IMR-90 (cell line): ENCODE measurements at regions not wholly inside any gene's neighbourhood (a gene's known extent, or its start where the extent isn't known, plus 50 kb on each side); places are given as distances from the start of the nearest gene placed in this dataset.

Source experiments
- ATAC-seq: fragments of 200-7000 bp; cut with Tn5 transposase; 2 replicates; pipeline ENCODE4 v1.9.1; 2020; ENCODE audit warnings: low read depth, mild to moderate bottlenecking, moderate library complexity
- BruUV-seq: library from RNA; stranded (reverse); fragments of 400-500 nt; replicated peaks from 2 replicates; lab custom pipeline; 2021; lab: Mats Ljungman, UMichigan
- CTCF ChIA-PET: fragments of 300-600 bp; formaldehyde crosslinking; extraction: SDS; loops from one replicate; lab custom pipeline; 2021; ENCODE audit warnings: antibody characterized with exemption; lab: Yijun Ruan, JAX
- POLR2A ChIA-PET: fragments of 300-600 bp; sonication (Branson Sonifier 250); formaldehyde crosslinking; loops from one replicate; lab custom pipeline; 2022; ENCODE audit warnings: antibody characterized with exemption; ENCODE audit not compliant: unreplicated experiment; lab: Charles Lee
- DNase-seq: peaks from one replicate; pipeline ENCODE4 v3.0.0; 2013
- H2AFZ ChIP-seq: replicated peaks from 2 replicates; pipeline ENCODE3; 2013; ENCODE audit warnings: low read length, mild to moderate bottlenecking; ENCODE audit not compliant: poor library complexity
- H2AK5ac ChIP-seq: 2 replicates; pipeline ENCODE4 v1.6.1; 2013; ENCODE audit warnings: low read depth, low read length, inconsistent platforms
- H2AK9ac ChIP-seq: replicated peaks from 2 replicates; pipeline ENCODE3; 2013; ENCODE audit warnings: mild to moderate bottlenecking, low read depth, low read length, moderate library complexity; ENCODE audit not compliant: poor library complexity
- H2BK120ac ChIP-seq: 2 replicates; pipeline ENCODE4 v1.6.1; 2013; ENCODE audit warnings: low read depth, low read length, inconsistent platforms
- H2BK15ac ChIP-seq: 3 replicates; pipeline ENCODE4 v1.6.1; 2013; ENCODE audit warnings: low read depth, low read length, inconsistent platforms
- H2BK20ac ChIP-seq: 2 replicates; pipeline ENCODE4 v1.6.1; 2013; ENCODE audit warnings: low read depth, mild to moderate bottlenecking, inconsistent platforms, low read length, moderate library complexity
- H2BK5ac ChIP-seq: 2 replicates; pipeline ENCODE4 v1.6.1; 2013; ENCODE audit warnings: mild to moderate bottlenecking, low read depth, low read length, inconsistent platforms; ENCODE audit not compliant: poor library complexity, severe bottlenecking
- H3K14ac ChIP-seq: replicated peaks from 2 replicates; pipeline ENCODE4 v1.6.1; 2013; ENCODE audit warnings: low read depth, low read length, inconsistent platforms
- H3K18ac ChIP-seq: 2 replicates; pipeline ENCODE4 v1.6.1; 2013; ENCODE audit warnings: low read depth, low read length, control low read depth
- H3K23ac ChIP-seq: 2 replicates; pipeline ENCODE4 v1.6.1; 2013; ENCODE audit warnings: low read depth, low read length, inconsistent platforms
- H3K27ac ChIP-seq: 2 replicates; pipeline ENCODE4 v1.5.1; 2013; ENCODE audit warnings: mild to moderate bottlenecking, control low read depth, low read length; ENCODE audit not compliant: insufficient read depth
- H3K27me3 ChIP-seq: 2 replicates; pipeline ENCODE4 v1.6.1; 2013; ENCODE audit warnings: low read length; ENCODE audit not compliant: control insufficient read depth, insufficient read depth
- H3K36me3 ChIP-seq: 2 replicates; pipeline ENCODE4 v1.6.1; 2013; ENCODE audit warnings: low read length, mixed read lengths; ENCODE audit not compliant: control insufficient read depth, insufficient read depth
- H3K4ac ChIP-seq: 2 replicates; pipeline ENCODE4 v1.6.1; 2013; ENCODE audit warnings: low read depth, low read length, inconsistent platforms
- H3K4me1 ChIP-seq: 2 replicates; pipeline ENCODE4 v1.6.1; 2013; ENCODE audit warnings: low read length, mixed read lengths; ENCODE audit not compliant: control insufficient read depth, insufficient read depth
- H3K4me2 ChIP-seq: 2 replicates; pipeline ENCODE4 v1.6.1; 2013; ENCODE audit warnings: low read depth, mild to moderate bottlenecking, control low read depth, low read length, moderate library complexity
- H3K4me3 ChIP-seq: 2 replicates; pipeline ENCODE4 v1.5.1; 2013; ENCODE audit warnings: low read depth, mild to moderate bottlenecking, control low read depth, low read length, moderate library complexity; ENCODE audit not compliant: insufficient read depth
- H3K56ac ChIP-seq: 2 replicates; pipeline ENCODE4 v1.6.1; 2013; ENCODE audit warnings: low read length, inconsistent platforms; ENCODE audit not compliant: insufficient read depth; ENCODE audit errors: extremely low read depth
- H3K79me1 ChIP-seq, 2 experiments: 2 replicates each; pipeline ENCODE4 v1.6.1; 2013; ENCODE audit warnings: low read length in 2 of 2, inconsistent platforms in 1 of 2, low read depth in 1 of 2
- H3K9ac ChIP-seq: 2 replicates; pipeline ENCODE4 v1.6.1; 2013; ENCODE audit warnings: low read depth, low read length, control low read depth
- H3K9me1 ChIP-seq: 2 replicates; pipeline ENCODE4 v1.6.1; 2013; ENCODE audit warnings: low read length, inconsistent platforms; ENCODE audit not compliant: insufficient read depth
- H3K9me3 ChIP-seq: 2 replicates; pipeline ENCODE4 v1.6.1; 2013; ENCODE audit warnings: low read length; ENCODE audit not compliant: control insufficient read depth, insufficient read depth
- H4K20me1 ChIP-seq: 2 replicates; pipeline ENCODE4 v1.6.1; 2013; ENCODE audit warnings: low read length, inconsistent platforms; ENCODE audit not compliant: insufficient read depth
- H4K5ac ChIP-seq: 2 replicates; pipeline ENCODE4 v1.6.1; 2013; ENCODE audit warnings: mild to moderate bottlenecking, low read depth, low read length, control low read depth
- H4K8ac ChIP-seq, 2 experiments: 2 replicates each; pipeline ENCODE4 v1.6.1; 2013; ENCODE audit warnings: low read depth in 2 of 2, low read length in 2 of 2, control low read depth in 1 of 2, inconsistent platforms in 1 of 2
- H4K91ac ChIP-seq: 2 replicates; pipeline ENCODE4 v1.6.1; 2013; ENCODE audit warnings: low read depth, low read length, inconsistent platforms; ENCODE audit not compliant: insufficient read depth
- BHLHE40 ChIP-seq: fragments of 150-350 bp; IDR thresholded peaks from 2 replicates; pipeline ENCODE4 v1.6.1; 2016; ENCODE audit warnings: mild to moderate bottlenecking, low read depth, low read length
- CEBPB ChIP-seq: IDR thresholded peaks from 2 replicates; pipeline ENCODE4 v1.6.1; 2012; ENCODE audit warnings: low read depth, low read length, improper control_type of control experiment
- CHD1 ChIP-seq: IDR thresholded peaks from 2 replicates; pipeline ENCODE4 v1.6.1; 2012; ENCODE audit warnings: low read depth, low read length, improper control_type of control experiment
- CTCF ChIP-seq: conservative IDR thresholded peaks from 2 replicates; pipeline ENCODE4 v1.5.1; 2012; ENCODE audit warnings: mild to moderate bottlenecking, low read depth, low read length, improper control_type of control experiment
- ELK1 ChIP-seq: fragments of 150-350 bp; IDR thresholded peaks from 2 replicates; pipeline ENCODE4 v1.6.1; 2016; ENCODE audit warnings: low read depth, mild to moderate bottlenecking, low read length, moderate library complexity, borderline replicate concordance
- FOS ChIP-seq: fragments of 150-350 bp; IDR thresholded peaks from 2 replicates; pipeline ENCODE4 v1.6.1; 2016; ENCODE audit warnings: low read depth, low read length
- MAZ ChIP-seq: IDR thresholded peaks from 2 replicates; pipeline ENCODE4 v1.6.1; 2012; ENCODE audit warnings: low read depth, mild to moderate bottlenecking, low read length, improper control_type of control experiment, moderate library complexity, borderline replicate concordance
- MXI1 ChIP-seq: IDR thresholded peaks from 2 replicates; pipeline ENCODE4 v1.6.1; 2012; ENCODE audit warnings: low read depth, mild to moderate bottlenecking, low read length, moderate library complexity, borderline replicate concordance
- POLR2A ChIP-seq: IDR thresholded peaks from 2 replicates; pipeline ENCODE4 v1.6.1; 2012; ENCODE audit warnings: mild to moderate bottlenecking, low read depth, low read length
- RAD21 ChIP-seq: IDR thresholded peaks from 2 replicates; pipeline ENCODE4 v1.6.1; 2012; ENCODE audit warnings: low read length, improper control_type of control experiment
- RFX5 ChIP-seq: IDR thresholded peaks from 2 replicates; pipeline ENCODE4 v1.8.0; 2012; ENCODE audit warnings: low read depth, mild to moderate bottlenecking, low read length, moderate library complexity
- SMC3 ChIP-seq: fragments of 150-350 bp; IDR thresholded peaks from 2 replicates; pipeline ENCODE4 v1.6.1; 2016; ENCODE audit warnings: low read depth, mild to moderate bottlenecking, antibody characterized with exemption, low read length, moderate library complexity
- WGBS, 2 experiments: methylation state at CpG; one replicate each; pipeline versions ENCODE4 v1.1.5 to v1.1.7; 2013; ENCODE audit warnings: missing lambda C conversion rate in 2 of 2; ENCODE audit not compliant: insufficient read length in 1 of 2; ENCODE audit errors: extremely low coverage in 2 of 2; 5-methylcytosine and 5-hydroxymethylcytosine counted together
- dilution Hi-C: fragments of 300-500 bp; cut with HindIII; formaldehyde crosslinking; loops from one replicate; pipeline ENCODE4 v1.14.3; 2018; ENCODE audit warnings: low sequenced_read_pairs; ENCODE audit not compliant: unreplicated experiment
- in situ Hi-C: fragments of 300-500 bp; cut with MboI; formaldehyde crosslinking; loops from 3 replicates; pipeline ENCODE4 v1.14.3; 2019; ENCODE audit warnings: low sequenced_read_pairs, inconsistent platforms, mixed read lengths
- intact Hi-C: fragments of 100-400 bp; cut with micrococcal nuclease; formaldehyde crosslinking; loops from 2 replicates; pipeline ENCODE4 v1.10.0; 2022

DNA sequence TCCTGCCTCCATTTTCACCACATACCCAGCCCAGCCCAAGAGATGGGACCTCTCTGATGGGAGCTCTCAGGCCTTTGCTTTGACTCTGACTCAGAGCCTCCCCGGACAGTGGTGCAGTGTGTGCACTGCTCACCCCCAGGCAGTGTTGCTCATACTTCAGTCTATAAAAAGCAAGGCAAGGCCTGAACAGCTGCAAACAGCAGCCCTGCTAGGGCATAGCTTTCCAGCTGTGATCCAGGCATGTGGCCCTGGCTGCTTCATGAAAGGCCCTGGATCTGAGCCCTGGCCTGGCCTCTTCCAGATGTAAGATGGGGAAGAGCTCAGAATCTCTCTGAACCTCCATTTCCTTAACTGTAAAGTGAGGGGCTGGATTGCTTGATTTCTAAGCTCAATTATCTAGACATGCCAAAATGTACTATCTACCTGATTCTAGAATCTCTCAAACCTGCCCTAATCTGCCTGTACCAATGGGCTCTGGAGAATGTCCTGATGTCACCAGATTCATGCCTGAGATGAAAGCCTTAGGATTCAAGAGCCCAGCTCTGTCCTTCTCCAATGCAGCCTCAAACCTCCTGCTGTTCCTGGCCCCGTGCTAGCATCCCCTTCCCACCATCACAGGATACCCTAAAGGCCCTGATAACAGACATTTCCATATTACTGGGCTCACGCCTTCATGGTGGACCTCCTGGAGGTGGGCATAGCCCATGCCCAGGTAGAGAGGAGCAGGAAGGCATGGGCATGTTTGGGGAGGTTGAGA lies 206.9 kb downstream of the ARL4C start:
- ATAC-seq (peak; percentile 93), DNase-seq (peak; percentile 88)
- in situ Hi-C loops = loop anchor here (10.0 kb wide), 1 partner anchor 205 kb away; the partner anchor contains the start of gene ARL4C

More for the DNA sequence above, 206.9 kb downstream of the ARL4C start:
- Histone ChIP-seq H4K8ac (no peak overlapping the region), H2BK20ac (peak overlapping the region; percentile 62; the same call in 1 of the 2 replicates), H4K91ac (no peak overlapping the region), H2BK5ac (no peak overlapping the region), H3K79me1 (no peaks in the 10 kb centered on the region), H3K9me3 (no peaks in the 10 kb centered on the region), H3K9ac (no peak overlapping the region), H2AK9ac (peak overlapping the region; percentile 51), H3K4me3 (no peak overlapping the region), H3K36me3 (no peaks in the 10 kb centered on the region), H3K23ac (no peak overlapping the region), H4K5ac (no peak overlapping the region), H3K56ac (no peak overlapping the region), H3K18ac (no peak overlapping the region), H3K27ac (no peak overlapping the region), H2BK120ac (peak overlapping the region; percentile 50), H3K4ac (peak overlapping the region; percentile 52; the same call in 1 of the 2 replicates), H2BK15ac (peak overlapping the region; percentile 19; the same call in 1 of the 3 replicates), H3K9me1 (peaks cover 15% of the 10 kb centered on the region), H3K14ac (no peak overlapping the region; the same call in 1 of the 2 replicates), H4K20me1 (no peaks in the 10 kb centered on the region), H2AFZ (peak overlapping the region; percentile 71), H3K4me1 (peaks cover 18% of the 10 kb centered on the region), H3K27me3 (no peaks in the 10 kb centered on the region), H2AK5ac (peak overlapping the region; percentile 75; the same call in 1 of the 2 replicates), H3K4me2 (no peak overlapping the region)
- BruUV-seq = no TSS peak
- no CpG with 5 or more reads among the region's 3 CpGs for WGBS, 2 experiments
- dilution Hi-C loops = no loop called here
- CTCF ChIA-PET = interaction anchor here (1.4 kb wide), 2 partner anchors 142 to 207 kb away, joined by 3 to 4 read pairs; partner anchors contain the start of gene ARL4C
- POLR2A ChIA-PET = interaction anchor here (1.3 kb wide), 1 partner anchor 206 kb away, joined by 3 read pairs; no protein-coding TSS in a partner anchor
- intact Hi-C loops = loop anchor here (1.0 to 5.0 kb wide), 4 partner anchors 153 to 255 kb away; no protein-coding TSS in a partner anchor
- TF ChIP-seq SMC3 = 0 out of 2 replicates have a peak, but pooled peaks have one; percentile 21
- no peak for TF ChIP-seq MXI1
- no peak for TF ChIP-seq POLR2A
- TF ChIP-seq MAZ = peak; percentile 55; the same call in 1 of the 2 replicates
- TF ChIP-seq RAD21 = 0 out of 2 replicates have a peak, but pooled peaks have one; percentile 17
- TF ChIP-seq CEBPB = peak; percentile 38; the same call in 1 of the 2 replicates
- TF ChIP-seq FOS = 0 out of 2 replicates have a peak, but pooled peaks have one; percentile 37
- TF ChIP-seq RFX5 = no peak
- no peak for TF ChIP-seq CTCF
- TF ChIP-seq ELK1 = no peak
- no peak for TF ChIP-seq BHLHE40
- no peak for TF ChIP-seq CHD1
